K562 (cell line): ENCODE measurements at regions not wholly inside any gene's neighbourhood (a gene's known extent, or its start where the extent isn't known, plus 50 kb on each side); places are given as distances from the start of the nearest gene placed in this dataset.

Source experiments
- ATAC-seq: fragments of 200-7000 bp; cut with Tn5 transposase; 3 replicates; pipeline ENCODE4 v1.9.1; 2020; ENCODE audit warnings: moderate library complexity
- BruUV-seq: library from RNA; stranded (reverse); fragments of 400-500 nt; replicated peaks from 2 replicates; lab custom pipeline; 2021; lab: Mats Ljungman, UMichigan
- CTCF ChIA-PET: fragments of 300-600 bp; formaldehyde crosslinking; extraction: SDS; loops from one replicate; lab custom pipeline; 2021; ENCODE audit warnings: low intra/inter-chr PET ratio; lab: Yijun Ruan, JAX
- POLR2A ChIA-PET: fragments of 300-600, 350-650 bp; sonication (Branson Sonifier 250); formaldehyde crosslinking; extraction: SDS; loops from one replicate; lab custom pipeline; 2021; ENCODE audit warnings: antibody characterized with exemption, inconsistent platforms; lab: Yijun Ruan, JAX
- DNase-seq, 4 experiments: peaks; one replicate each; pipeline versions ENCODE4 v3.0.0 to v3.0.0-alpha.2; 2011 to 2018; ENCODE audit warnings: low spot score in 3 of 4, mixed read lengths in 3 of 4; ENCODE audit errors: extremely low read depth in 1 of 4
- FAIRE-seq: peaks from 2 replicates; lab custom pipeline; 2011; peaks lifted over from hg19 to GRCh38; lab: Jason Lieb, UNC
- H2AFZ ChIP-seq: 2 replicates; pipeline ENCODE4 v1.6.0; 2011; ENCODE audit warnings: low read depth, low read length, control low read depth, inconsistent platforms
- H3K27ac ChIP-seq: fragments of 200-600 bp; 3 replicates; pipeline ENCODE4 v1.8.0; 2011; ENCODE audit warnings: low read depth, mild to moderate bottlenecking, control low read depth, inconsistent platforms, low read length, moderate library complexity, mixed read lengths; ENCODE audit errors: extremely low read depth
- H3K27me3 ChIP-seq, 2 experiments: fragments of 300-600 bp in 1 of 2; 2 replicates in 1 of 2; 3 replicates in 1 of 2; pipeline versions ENCODE4 v1.6.0 to v1.8.0; 2011; ENCODE audit warnings: inconsistent platforms in 2 of 2, low read length in 2 of 2, mild to moderate bottlenecking in 1 of 2, mixed read lengths in 1 of 2, moderate library complexity in 1 of 2; ENCODE audit not compliant: control insufficient read depth in 2 of 2, insufficient read depth in 2 of 2
- H3K36me3 ChIP-seq: fragments of 300-600 bp; 3 replicates; pipeline ENCODE4 v1.8.0; 2011; ENCODE audit warnings: mild to moderate bottlenecking, low read length, inconsistent platforms; ENCODE audit not compliant: control insufficient read depth, insufficient read depth
- H3K4me1 ChIP-seq, 2 experiments: fragments of 200-600 bp in 1 of 2; replicated peaks in 1 of 2; 2 replicates in 1 of 2; 3 replicates in 1 of 2; pipeline versions ENCODE4 v1.5.1 to v1.8.0; 2011; ENCODE audit warnings: inconsistent platforms in 2 of 2, low read length in 2 of 2, mild to moderate bottlenecking in 1 of 2, mixed read lengths in 1 of 2, moderate library complexity in 1 of 2; ENCODE audit not compliant: control insufficient read depth in 2 of 2, insufficient read depth in 2 of 2
- H3K4me2 ChIP-seq: 2 replicates; pipeline ENCODE4 v1.6.1; 2011; ENCODE audit warnings: low read length, control low read depth, inconsistent platforms, mixed read lengths; ENCODE audit not compliant: insufficient read depth
- H3K4me3 ChIP-seq: fragments of 200-600 bp; sonication (generic), shearing (Covaris generic); 2 replicates; pipeline ENCODE4 v1.5.1; 2016; ENCODE audit warnings: control low read depth, inconsistent platforms
- H3K79me2 ChIP-seq: fragments of 200-600 bp; 3 replicates; pipeline ENCODE4 v1.8.0; 2011; ENCODE audit warnings: low read length, inconsistent platforms; ENCODE audit not compliant: control insufficient read depth, insufficient read depth
- H3K9ac ChIP-seq, 2 experiments: 2 replicates each; pipeline versions ENCODE4 v1.6.0 to v1.6.1; 2011; ENCODE audit warnings: low read depth in 2 of 2, low read length in 2 of 2, control low read depth in 1 of 2, inconsistent platforms in 1 of 2, mild to moderate bottlenecking in 1 of 2, mixed read lengths in 1 of 2; ENCODE audit not compliant: insufficient read depth in 1 of 2
- H3K9me1 ChIP-seq: one replicate; pipeline ENCODE4 v1.6.0; 2011; ENCODE audit warnings: inconsistent platforms, mild to moderate bottlenecking, low read length, moderate library complexity; ENCODE audit not compliant: control insufficient read depth, insufficient read depth
- H3K9me3 ChIP-seq: replicated peaks from 2 replicates; pipeline ENCODE4 v1.5.1; 2011; ENCODE audit warnings: low read depth, low read length, inconsistent platforms; ENCODE audit not compliant: control insufficient read depth, insufficient read depth
- H4K20me1 ChIP-seq: replicated peaks from 2 replicates; pipeline ENCODE4 v1.6.1; 2011; ENCODE audit warnings: low read length, inconsistent platforms, mixed read lengths; ENCODE audit not compliant: control insufficient read depth, insufficient read depth
- CHCHD3 ChIP-seq: fragments of 250-450 bp; sonication (Bioruptor Pico); IDR thresholded peaks from 2 replicates; pipeline ENCODE4 v2.1.2; 2022; ENCODE audit warnings: mild to moderate bottlenecking
- GTF2A2 ChIP-seq: IDR thresholded peaks from 2 replicates; pipeline ENCODE4 v1.6.1; 2016; ENCODE audit warnings: mild to moderate bottlenecking, missing genetic modification characterization, missing compliant biosample characterization
- HOMEZ ChIP-seq: fragments of 250-450 bp; sonication (Bioruptor Pico); IDR thresholded peaks from 2 replicates; pipeline ENCODE4 v1.4.0; 2020; ENCODE audit warnings: mild to moderate bottlenecking, moderate library complexity
- HSF4 ChIP-seq: fragments of 250-450 bp; sonication (Bioruptor Pico); IDR thresholded peaks from 2 replicates; pipeline ENCODE4 v2.1.2; 2022; ENCODE audit warnings: mild to moderate bottlenecking, moderate library complexity, borderline replicate concordance
- STAT5A ChIP-seq: IDR thresholded peaks from 2 replicates; pipeline ENCODE4 v1.6.1; 2012; ENCODE audit warnings: low read length, inconsistent platforms, borderline replicate concordance
- TCF7L2 ChIP-seq: fragments of 150-350 bp; IDR thresholded peaks from 2 replicates; pipeline ENCODE4 v1.6.1; 2016; ENCODE audit warnings: low read depth, mild to moderate bottlenecking, low read length, moderate library complexity
- ZNF639 ChIP-seq, 2 experiments: fragments of 200-800 bp in 1 of 2; sonication (Bioruptor generic) in 1 of 2; sonication (generic) in 1 of 2; formaldehyde crosslinking in 1 of 2; IDR thresholded peaks in 1 of 2; conservative IDR thresholded peaks in 1 of 2; 2 replicates each; pipeline versions ENCODE4 v1.5.0 to v1.6.1; 2016 to 2020; ENCODE audit warnings: missing compliant biosample characterization in 1 of 2, missing genetic modification characterization in 1 of 2, missing genetic modification reagents in 1 of 2
- WGBS: fragments of 100-300 bp; shearing (Covaris generic); methylation state at CpG from one replicate; pipeline ENCODE4 v1.1.6; 2016; ENCODE audit warnings: low coverage, mixed read lengths; ENCODE audit not compliant: insufficient coverage; ENCODE audit errors: missing lambda C conversion rate; 5-methylcytosine and 5-hydroxymethylcytosine counted together
- in situ Hi-C: fragments of 300-500 bp; cut with MboI; formaldehyde crosslinking; loops from 4 replicates; pipeline ENCODE4 v1.15.0; 2018; ENCODE audit warnings: inconsistent platforms, mixed read lengths
- intact Hi-C: fragments of 100-400 bp; cut with micrococcal nuclease; formaldehyde crosslinking; loops from 2 replicates; pipeline ENCODE4 v1.14.2; 2022

GRCh38 chr5:162657076-162657475 lies 589.5 kb downstream of the GABRG2 start (continued):
- no peak for TF ChIP-seq ZNF639 (CRISPR knock-in tag; conservative IDR thresholded peaks at IDR 0.05 in 1 of 2, IDR thresholded peaks at IDR 0.05 in 1 of 2)
- TF ChIP-seq GTF2A2 (tag): no peak
- no peak for TF ChIP-seq TCF7L2
- no peak for TF ChIP-seq CHCHD3 (CRISPR knock-in tag)
- TF ChIP-seq STAT5A: no peak
- no peak for TF ChIP-seq HSF4 (CRISPR knock-in tag)

- BruUV-seq: no TSS peak
- H3K4me1 ChIP-seq: no peaks in the 10 kb centered on the region
- H3K27ac ChIP-seq: no peak overlapping the region
- no peak overlapping the region for H2AFZ ChIP-seq
- WGBS: 3% methylated on average over 3 of the region's 3 CpGs
- H3K9ac ChIP-seq: no peak overlapping the region
- ATAC-seq: no peak
- H3K79me2 ChIP-seq: no peaks in the 10 kb centered on the region
- ChIA-PET CTCF (no interaction called here), POLR2A (no interaction called here)
- H3K36me3 ChIP-seq: no peaks in the 10 kb centered on the region
- TF ChIP-seq HOMEZ (CRISPR knock-in tag): no peak
- H3K4me2 ChIP-seq: no peak overlapping the region
- no peaks in the 10 kb centered on the region for H3K9me1 ChIP-seq
- in situ Hi-C loops (no loop called here), intact Hi-C loops (no loop called here)
- H3K27me3 ChIP-seq: no peaks in the 10 kb centered on the region
- peaks cover 2% of the 10 kb centered on the region; the same call in 1 of the 2 replicates for H3K9me3 ChIP-seq
- no peak for DNase-seq
- H3K4me3 ChIP-seq: no peak overlapping the region
- no peak for FAIRE-seq
- no peaks in the 10 kb centered on the region for H4K20me1 ChIP-seq
These were observed 597.3 kb downstream of the GABRG2 start for GRCh38 chr5:162664846-162665245.
